H9 (cell line): ENCODE measurements at regions not wholly inside any gene's neighbourhood (a gene's known extent, or its start where the extent isn't known, plus 50 kb on each side); places are given as distances from the start of the nearest gene placed in this dataset.

Experiments used
- DNase-seq: peaks from one replicate; pipeline ENCODE4 v3.0.0-alpha.2; 2017
- H2AFZ ChIP-seq: one replicate; pipeline ENCODE4 v1.6.1; 2013; ENCODE audit warnings: mild to moderate bottlenecking, low read length, control low read depth, moderate library complexity
- H2AK5ac ChIP-seq: 2 replicates; pipeline ENCODE4 v1.6.1; 2013; ENCODE audit warnings: low read length, control low read depth, mixed read lengths; ENCODE audit not compliant: insufficient read length
- H2BK120ac ChIP-seq: one replicate; pipeline ENCODE4 v1.6.1; 2013; ENCODE audit warnings: low read depth, mild to moderate bottlenecking, low read length, control low read depth, inconsistent platforms; ENCODE audit not compliant: poor library complexity, severe bottlenecking
- H2BK12ac ChIP-seq: 2 replicates; pipeline ENCODE4 v1.6.1; 2013; ENCODE audit warnings: low read length, control low read depth, mixed read lengths, low read depth; ENCODE audit not compliant: insufficient read length
- H2BK15ac ChIP-seq: 2 replicates; pipeline ENCODE4 v1.6.1; 2013; ENCODE audit warnings: low read depth, low read length, control low read depth
- H2BK20ac ChIP-seq: one replicate; pipeline ENCODE4 v1.6.1; 2013; ENCODE audit warnings: low read depth, mild to moderate bottlenecking, low read length, control low read depth, inconsistent platforms; ENCODE audit not compliant: poor library complexity, severe bottlenecking
- H2BK5ac ChIP-seq: 2 replicates; pipeline ENCODE4 v1.6.1; 2013; ENCODE audit warnings: low read length, control low read depth, mixed read lengths; ENCODE audit not compliant: insufficient read length
- H3K14ac ChIP-seq: 2 replicates; pipeline ENCODE4 v1.6.1; 2013; ENCODE audit warnings: low read length, control low read depth; ENCODE audit not compliant: insufficient read depth
- H3K18ac ChIP-seq: 2 replicates; pipeline ENCODE4 v1.6.1; 2013; ENCODE audit warnings: low read depth, mild to moderate bottlenecking, mixed read lengths, low read length, control low read depth; ENCODE audit not compliant: insufficient read length
- H3K23ac ChIP-seq: 2 replicates; pipeline ENCODE4 v1.6.1; 2013; ENCODE audit warnings: low read length, control low read depth, mixed read lengths, low read depth; ENCODE audit not compliant: insufficient read length
- H3K23me2 ChIP-seq: 2 replicates; pipeline ENCODE4 v1.6.1; 2013; ENCODE audit warnings: low read depth, mild to moderate bottlenecking, mixed read lengths, low read length, control low read depth; ENCODE audit not compliant: insufficient read length, poor library complexity, severe bottlenecking
- H3K27ac ChIP-seq: 2 replicates; pipeline ENCODE4 v1.5.1; 2013; ENCODE audit warnings: low read length, control low read depth, mixed read lengths, low read depth; ENCODE audit not compliant: insufficient read length
- H3K27me3 ChIP-seq: 2 replicates; pipeline ENCODE4 v1.6.1; 2013; ENCODE audit warnings: low read length, control low read depth, inconsistent platforms; ENCODE audit not compliant: insufficient read depth
- H3K4ac ChIP-seq: 2 replicates; pipeline ENCODE4 v1.6.1; 2013; ENCODE audit warnings: low read depth, mild to moderate bottlenecking, control low read depth, inconsistent platforms, low read length, moderate library complexity
- H3K4me1 ChIP-seq: 2 replicates; pipeline ENCODE4 v1.6.1; 2013; ENCODE audit warnings: low read length, control low read depth, inconsistent platforms; ENCODE audit not compliant: insufficient read depth
- H3K4me2 ChIP-seq: 2 replicates; pipeline ENCODE4 v1.6.1; 2013; ENCODE audit warnings: low read length, control low read depth, mixed read lengths; ENCODE audit not compliant: insufficient read length, insufficient read depth
- H3K56ac ChIP-seq: 2 replicates; pipeline ENCODE4 v1.6.1; 2013; ENCODE audit warnings: low read depth, mild to moderate bottlenecking, mixed read lengths, low read length, control low read depth; ENCODE audit not compliant: insufficient read length
- H3K79me1 ChIP-seq: 2 replicates; pipeline ENCODE4 v1.6.1; 2013; ENCODE audit warnings: low read depth, mild to moderate bottlenecking, moderate library complexity, low read length, control low read depth, inconsistent platforms; ENCODE audit not compliant: insufficient read depth, poor library complexity, severe bottlenecking
- H3K79me2 ChIP-seq: 2 replicates; pipeline ENCODE4 v1.6.1; 2013; ENCODE audit warnings: low read length, control low read depth, inconsistent platforms; ENCODE audit not compliant: insufficient read depth
- H3K9ac ChIP-seq: 2 replicates; pipeline ENCODE4 v1.6.1; 2013; ENCODE audit warnings: low read length, control low read depth, mixed read lengths; ENCODE audit not compliant: insufficient read length; ENCODE audit errors: extremely low read depth
- H3K9me3 ChIP-seq: one replicate; pipeline ENCODE4 v1.6.1; 2013; ENCODE audit warnings: low read depth, low read length, inconsistent platforms; ENCODE audit not compliant: control insufficient read depth
- H3T11ph ChIP-seq: one replicate; pipeline ENCODE4 v1.6.1; 2013; ENCODE audit warnings: mild to moderate bottlenecking, low read length, control low read depth, inconsistent platforms
- H4K20me1 ChIP-seq: one replicate; pipeline ENCODE4 v1.6.1; 2013; ENCODE audit not compliant: control insufficient read depth, insufficient read length, insufficient read depth
- H4K5ac ChIP-seq: 2 replicates; pipeline ENCODE4 v1.6.1; 2013; ENCODE audit warnings: low read depth, mild to moderate bottlenecking, mixed read lengths, low read length, control low read depth; ENCODE audit not compliant: insufficient read length
- H4K8ac ChIP-seq: replicated peaks from 2 replicates; pipeline ENCODE4 v1.6.1; 2013; ENCODE audit warnings: low read length, control low read depth, mixed read lengths, low read depth; ENCODE audit not compliant: insufficient read length
- H4K91ac ChIP-seq: 2 replicates; pipeline ENCODE4 v1.6.1; 2013; ENCODE audit warnings: low read depth, mild to moderate bottlenecking, moderate library complexity, mixed read lengths, low read length, control low read depth; ENCODE audit not compliant: insufficient read length
- H3K27ac Mint-ChIP-seq, 3 experiments: 2 replicates in 2 of 3; 3 replicates in 1 of 3; pipeline ENCODE4 v1.8.0; 2020 to 2021; ENCODE audit warnings: mixed read lengths in 3 of 3, mild to moderate bottlenecking in 1 of 3, moderate library complexity in 1 of 3
- H3K27me3 Mint-ChIP-seq: 2 replicates; pipeline ENCODE4 v1.8.0; 2021; ENCODE audit warnings: low read depth, mild to moderate bottlenecking, moderate library complexity, mixed read lengths
- H3K36me3 Mint-ChIP-seq, 3 experiments: 2 replicates in 2 of 3; 3 replicates in 1 of 3; pipeline ENCODE4 v1.8.0; 2020 to 2021; ENCODE audit warnings: low read depth in 3 of 3, mixed read lengths in 3 of 3; ENCODE audit not compliant: insufficient read depth in 1 of 3
- H3K4me1 Mint-ChIP-seq, 2 experiments: 2 replicates each; pipeline ENCODE4 v1.8.0; 2020; ENCODE audit warnings: mixed read lengths in 2 of 2
- H3K4me3 Mint-ChIP-seq, 2 experiments: 2 replicates in 1 of 2; 3 replicates in 1 of 2; pipeline ENCODE4 v1.8.0; 2020 to 2021; ENCODE audit warnings: mild to moderate bottlenecking in 2 of 2, mixed read lengths in 2 of 2, moderate library complexity in 1 of 2
- H3K9me3 Mint-ChIP-seq, 2 experiments: 2 replicates in 1 of 2; 3 replicates in 1 of 2; pipeline ENCODE4 v1.8.0; 2020; ENCODE audit warnings: mild to moderate bottlenecking in 2 of 2, mixed read lengths in 2 of 2, moderate library complexity in 1 of 2
- CTCF ChIP-seq: fragments of 200-600 bp; sonication (generic); conservative IDR thresholded peaks from 3 replicates; pipeline ENCODE4 v1.8.0; 2021; ENCODE audit warnings: antibody characterized with exemption, mild to moderate bottlenecking
- whole genome bisulfite sequencing: extraction: QIAGEN DNeasy Blood & Tissue Kit; methylation state at CpG from one replicate; pipeline ENCODE4 v1.1.7; 2013; ENCODE audit warnings: missing lambda C conversion rate, low lambda C conversion rate, mixed read lengths; ENCODE audit not compliant: insufficient read length; ENCODE audit errors: extremely low coverage; 5-methylcytosine and 5-hydroxymethylcytosine counted together

- no peak overlapping the region for H3K4me3 Mint-ChIP-seq
- Histone ChIP-seq H3T11ph (no peak overlapping the region), H3K4me1 (no peaks in the 10 kb centered on the region), H3K56ac (no peak overlapping the region), H3K14ac (no peak overlapping the region), H3K79me2 (no peaks in the 10 kb centered on the region), H3K4ac (no peak overlapping the region), H3K9me3 (no peaks in the 10 kb centered on the region), H2AFZ (no peak overlapping the region), H4K5ac (no peak overlapping the region), H3K23ac (no peak overlapping the region), H3K18ac (no peak overlapping the region), H2BK5ac (no peak overlapping the region), H3K79me1 (no peaks in the 10 kb centered on the region), H4K8ac (no peak overlapping the region), H3K27me3 (no peaks in the 10 kb centered on the region), H3K4me2 (no peak overlapping the region), H3K9ac (no peak overlapping the region), H2BK12ac (no peak overlapping the region), H3K27ac (no peak overlapping the region), H2BK20ac (no peak overlapping the region), H3K23me2 (no peaks in the 10 kb centered on the region), H2BK120ac (no peak overlapping the region), H2BK15ac (no peak overlapping the region), H4K91ac (no peak overlapping the region), H4K20me1 (no peaks in the 10 kb centered on the region), H2AK5ac (no peak overlapping the region)
- no peak overlapping the region for H3K27ac Mint-ChIP-seq
- no peaks in the 10 kb centered on the region for H3K36me3 Mint-ChIP-seq
- no peaks in the 10 kb centered on the region for H3K27me3 Mint-ChIP-seq
- WGBS = no CpG with 5 or more reads among the region's 3 CpGs
- H3K9me3 Mint-ChIP-seq = no peaks in the 10 kb centered on the region
- no peak for TF ChIP-seq CTCF
- DNase-seq = no peak
- peaks cover 8 to 9% of the 10 kb centered on the region in 2 experiments for H3K4me1 Mint-ChIP-seq
Observed at GRCh38 chr10:65292551-65292950, 1633.3 kb upstream of the LRRTM3 start.
